ENCODE measurements at regions not wholly inside any gene's neighbourhood (a gene's known extent, or its start where the extent isn't known, plus 50 kb on each side); places are given as distances from the start of the nearest gene placed in this dataset.

DNA sequence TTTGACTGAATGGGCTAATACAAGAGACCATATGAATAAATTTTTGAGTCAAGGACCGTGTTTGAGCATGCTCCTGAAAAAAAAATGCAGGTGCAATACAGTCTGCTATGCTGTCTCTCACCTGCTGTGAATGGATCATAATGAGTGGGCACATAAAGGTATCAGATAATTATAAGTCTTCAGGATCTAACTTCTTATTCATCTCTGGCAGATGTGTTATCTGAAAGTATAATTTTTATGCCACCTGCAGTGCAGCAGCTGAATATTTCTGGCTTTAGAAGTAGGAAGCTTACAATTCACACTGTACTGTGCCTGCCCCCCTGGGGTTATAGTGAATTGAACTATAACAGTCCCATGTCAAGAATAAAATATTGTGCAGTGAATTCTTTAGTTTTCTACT lies 333.3 kb downstream of the MRPL39 start:
- intact Hi-C loops (cut with DNase I), result no loop called here
- TF ChIP-seq, protein P1, sequence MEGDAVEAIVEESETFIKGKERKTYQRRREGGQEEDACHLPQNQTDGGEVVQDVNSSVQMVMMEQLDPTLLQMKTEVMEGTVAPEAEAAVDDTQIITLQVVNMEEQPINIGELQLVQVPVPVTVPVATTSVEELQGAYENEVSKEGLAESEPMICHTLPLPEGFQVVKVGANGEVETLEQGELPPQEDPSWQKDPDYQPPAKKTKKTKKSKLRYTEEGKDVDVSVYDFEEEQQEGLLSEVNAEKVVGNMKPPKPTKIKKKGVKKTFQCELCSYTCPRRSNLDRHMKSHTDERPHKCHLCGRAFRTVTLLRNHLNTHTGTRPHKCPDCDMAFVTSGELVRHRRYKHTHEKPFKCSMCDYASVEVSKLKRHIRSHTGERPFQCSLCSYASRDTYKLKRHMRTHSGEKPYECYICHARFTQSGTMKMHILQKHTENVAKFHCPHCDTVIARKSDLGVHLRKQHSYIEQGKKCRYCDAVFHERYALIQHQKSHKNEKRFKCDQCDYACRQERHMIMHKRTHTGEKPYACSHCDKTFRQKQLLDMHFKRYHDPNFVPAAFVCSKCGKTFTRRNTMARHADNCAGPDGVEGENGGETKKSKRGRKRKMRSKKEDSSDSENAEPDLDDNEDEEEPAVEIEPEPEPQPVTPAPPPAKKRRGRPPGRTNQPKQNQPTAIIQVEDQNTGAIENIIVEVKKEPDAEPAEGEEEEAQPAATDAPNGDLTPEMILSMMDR (IDR thresholded peaks at IDR 0.05), result no peak
- TF ChIP-seq EP300 (IDR thresholded peaks at IDR 0.05), result no peak
- no peak for TF ChIP-seq POLR2A (IDR thresholded peaks at IDR 0.05)
- no peak overlapping the region for H3K4me3 ChIP-seq
- H3K9me3 ChIP-seq, result no peaks in the 10 kb centered on the region
- no peaks in the 10 kb centered on the region for H3K27me3 ChIP-seq
- WGBS, 3 donors, result 68 to 74% (median 69%) methylated on average over 1 of the region's 1 CpG
- H3K4me1 ChIP-seq (ENCODE audit: insufficient read depth), result no peaks in the 10 kb centered on the region
- no peak for DNase-seq
- no peaks in the 10 kb centered on the region for H3K36me3 ChIP-seq
- H3K27ac ChIP-seq, result no peak overlapping the region

DNA sequence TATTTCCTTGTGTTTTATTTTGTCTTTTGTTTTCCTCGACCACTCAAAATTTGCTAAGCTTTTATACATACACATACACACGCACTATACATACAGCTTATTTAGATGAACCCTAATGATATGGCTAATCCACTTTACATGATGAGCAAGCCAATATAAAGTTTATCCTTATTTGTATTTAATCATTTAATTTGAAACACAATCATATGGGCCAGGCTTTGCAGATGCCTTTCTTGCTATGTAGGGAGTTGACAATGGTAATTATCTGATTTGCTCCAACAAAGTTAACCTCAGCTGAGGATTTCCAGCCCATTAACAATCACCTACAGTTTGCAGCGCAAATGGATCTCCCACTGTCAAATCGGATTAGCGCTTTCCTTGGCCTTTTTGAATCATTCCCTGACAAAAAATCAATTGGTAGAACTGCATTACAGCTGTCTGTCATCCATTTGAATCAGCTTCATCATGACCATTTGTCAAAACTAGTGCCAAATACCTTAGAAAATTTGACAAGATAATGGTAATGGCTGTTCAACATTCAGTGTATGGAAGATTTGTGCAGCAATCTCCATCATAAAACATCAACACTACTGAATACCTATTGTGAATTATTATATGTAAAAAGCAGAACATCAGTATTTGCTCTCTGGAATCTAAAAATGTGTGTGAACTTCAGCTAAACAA lies 352.6 kb downstream of the MRPL39 start:
- H3K4me1 ChIP-seq (ENCODE audit: insufficient read depth), result no peaks in the 10 kb centered on the region
- no peaks in the 10 kb centered on the region for H3K27me3 ChIP-seq
- no peak overlapping the region for H3K27ac ChIP-seq
- no peaks in the 10 kb centered on the region for H3K9me3 ChIP-seq
- intact Hi-C loops (cut with DNase I), result no loop called here
- no peak for DNase-seq
- TF ChIP-seq, protein P1 (IDR thresholded peaks at IDR 0.05), result no peak
- TF ChIP-seq POLR2A (IDR thresholded peaks at IDR 0.05), result no peak
- no peak for TF ChIP-seq EP300 (IDR thresholded peaks at IDR 0.05)
- H3K4me3 ChIP-seq, result no peak overlapping the region
- WGBS, 3 donors, result 93 to 96% (median 94%) methylated on average over 5 of the region's 5 CpGs
- H3K36me3 ChIP-seq, result no peaks in the 10 kb centered on the region

DNA sequence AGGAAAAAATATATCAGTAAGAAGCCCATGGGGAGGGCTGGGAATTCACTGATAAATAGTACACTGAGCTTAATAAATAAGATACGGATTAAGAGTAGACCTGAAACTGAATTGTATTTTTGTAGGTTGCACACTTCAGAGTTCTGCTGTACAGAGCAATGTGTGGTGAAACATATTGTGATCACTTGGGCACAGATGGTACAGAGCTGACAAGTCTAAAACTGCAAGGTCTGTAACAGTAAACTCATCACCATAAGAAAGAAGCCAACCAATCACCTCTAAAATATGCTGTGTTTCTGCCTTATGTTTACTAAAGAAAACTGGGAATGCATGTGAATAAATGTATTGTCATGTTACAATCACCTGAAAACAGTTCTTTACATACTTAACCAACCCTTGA lies 360.7 kb downstream of the MRPL39 start:
- Histone ChIP-seq H3K9me3 (no peaks in the 10 kb centered on the region), H3K4me1 (ENCODE audit: insufficient read depth) (no peaks in the 10 kb centered on the region), H3K4me3 (no peak overlapping the region), H3K36me3 (no peaks in the 10 kb centered on the region), H3K27me3 (no peaks in the 10 kb centered on the region), H3K27ac (no peak overlapping the region)
- intact Hi-C loops (cut with DNase I), result no loop called here
- TF ChIP-seq POLR2A (IDR thresholded peaks at IDR 0.05) (no peak), EP300 (IDR thresholded peaks at IDR 0.05) (no peak)
- TF ChIP-seq, protein P1 (IDR thresholded peaks at IDR 0.05), result no peak
- 77 to 89% (median 88%) methylated on average over 1 of the region's 1 CpG for WGBS, 3 donors
- no peak for DNase-seq

DNA sequence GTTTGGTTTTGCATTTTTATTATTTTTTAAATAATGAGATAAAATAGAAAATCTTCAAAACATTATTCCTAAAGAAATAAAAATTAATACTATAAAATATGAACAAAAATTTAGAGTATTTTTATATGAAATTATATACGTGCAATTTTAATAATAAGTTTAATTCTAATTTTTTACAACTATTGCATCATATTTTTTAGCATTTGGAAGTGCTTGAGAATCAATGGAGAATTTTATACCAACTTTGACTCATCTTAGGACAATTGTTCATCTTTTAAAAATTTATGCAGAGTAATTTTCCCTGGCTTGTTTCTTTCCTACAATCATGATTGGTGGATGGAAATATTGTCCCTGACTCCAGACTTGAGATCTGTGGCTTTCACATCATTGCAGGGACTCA lies 362.5 kb downstream of the MRPL39 start:
- no peaks in the 10 kb centered on the region for H3K4me1 ChIP-seq (ENCODE audit: insufficient read depth)
- TF ChIP-seq POLR2A (IDR thresholded peaks at IDR 0.05) (no peak), EP300 (IDR thresholded peaks at IDR 0.05) (no peak)
- TF ChIP-seq, protein P1 (IDR thresholded peaks at IDR 0.05), result no peak
- 82 to 84% (median 82%) methylated on average over 1 of the region's 1 CpG for WGBS, 3 donors
- intact Hi-C loops (cut with DNase I), result no loop called here
- no peak for DNase-seq
- no peaks in the 10 kb centered on the region for H3K27me3 ChIP-seq
- H3K36me3 ChIP-seq, result no peaks in the 10 kb centered on the region
- H3K4me3 ChIP-seq, result no peak overlapping the region
- no peaks in the 10 kb centered on the region for H3K9me3 ChIP-seq
- no peak overlapping the region for H3K27ac ChIP-seq
